ENCODE measurements at regions not wholly inside any gene's neighbourhood (a gene's known extent, or its start where the extent isn't known, plus 50 kb on each side); places are given as distances from the start of the nearest gene placed in this dataset.

DNA sequence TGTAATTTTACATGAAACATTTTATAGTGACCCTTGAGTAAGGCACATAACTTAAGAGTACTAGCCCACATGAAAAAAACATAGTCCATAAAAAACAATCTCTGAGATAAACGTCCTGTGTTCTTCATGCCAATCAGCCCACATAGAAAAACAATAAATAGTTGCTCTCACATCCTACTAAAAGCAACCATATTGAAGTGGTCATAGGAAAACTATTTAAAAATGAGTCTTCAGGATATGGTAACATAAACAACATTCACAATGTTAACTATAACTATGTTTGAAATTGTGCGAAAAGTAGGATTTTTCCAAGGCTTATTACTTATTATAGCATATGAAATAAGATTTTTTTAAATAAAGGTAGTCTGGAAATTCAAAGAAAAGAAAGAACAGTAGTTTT is 77.1 kb upstream of the EPHA5 start:
- ATAC-seq: no peak
- no peak for DNase-seq

DNA sequence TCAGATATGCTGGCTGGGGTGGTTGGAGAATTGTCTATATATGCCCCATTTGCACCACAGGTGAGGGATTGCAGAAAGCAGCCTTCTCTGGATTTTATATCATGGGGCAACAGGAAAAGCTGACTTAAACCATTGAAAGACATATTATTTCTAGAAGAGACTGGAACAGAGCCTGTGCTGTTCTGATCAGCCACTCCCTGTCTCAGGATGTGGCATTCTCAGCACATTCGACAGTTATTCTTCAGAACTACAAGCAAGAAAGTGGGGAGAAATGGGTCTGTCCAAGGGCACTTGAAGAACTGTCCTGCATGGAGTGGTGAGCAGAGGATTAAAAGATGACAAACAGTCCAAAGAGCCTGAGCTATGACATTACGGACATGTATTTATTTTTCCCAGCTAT is 67.8 kb upstream of the EPHA5 start:
- ATAC-seq (no peak), DNase-seq (no peak)

DNA sequence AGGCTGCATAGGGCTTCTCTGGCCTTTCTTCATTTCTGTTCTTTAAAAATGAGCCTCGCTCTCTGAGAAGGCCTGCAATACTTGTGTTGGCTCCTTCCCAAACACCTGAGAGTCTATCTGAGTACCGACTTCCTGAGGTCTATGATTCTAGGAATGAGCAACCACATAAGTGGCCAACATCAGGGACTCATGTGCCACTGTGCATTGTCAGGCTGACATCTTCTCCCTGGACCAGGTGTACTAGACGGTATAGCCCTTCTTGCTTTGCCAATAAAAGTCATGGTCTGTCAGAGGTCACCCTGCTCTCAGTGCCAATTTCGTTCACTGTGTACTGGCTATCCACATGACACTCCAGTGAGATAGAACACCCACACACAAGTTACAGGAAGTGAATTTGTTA is 67.4 kb upstream of the EPHA5 start:
- ATAC-seq (no peak), DNase-seq (no peak)

DNA sequence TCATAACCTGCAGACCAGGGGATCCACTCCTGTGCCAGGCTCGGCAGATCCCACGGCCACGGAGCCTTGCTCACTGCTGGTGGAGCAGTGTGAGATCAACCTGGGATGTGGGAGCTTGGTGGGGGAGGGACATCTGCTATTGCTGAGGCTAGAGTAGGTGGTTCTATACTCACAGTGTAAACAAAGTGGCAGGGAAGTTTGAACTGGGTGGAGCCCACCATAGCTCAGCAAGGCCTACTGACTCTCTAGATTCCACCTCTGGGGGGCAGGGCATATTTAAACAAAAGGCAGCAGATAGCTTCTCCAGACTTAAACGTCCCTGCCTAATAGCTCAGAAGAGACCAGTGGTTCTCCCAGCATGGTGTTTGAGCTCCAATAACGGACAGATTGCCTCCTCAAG is 54.7 kb upstream of the EPHA5 start:
- no peak for ATAC-seq

More for the DNA sequence above, 54.7 kb upstream of the EPHA5 start:
- no peak for DNase-seq
